Right renal cortex interstitium (tissue), 3 donors: ENCODE measurements at regions not wholly inside any gene's neighbourhood (a gene's known extent, or its start where the extent isn't known, plus 50 kb on each side); places are given as distances from the start of the nearest gene placed in this dataset.

ENCODE experiments used
- DNase-seq, 3 donors: peaks; one replicate each; pipeline ENCODE4 v3.0.0-alpha.2; 2013; ENCODE audit warnings: low read depth in 3 of 3, low spot score in 2 of 3

GRCh38 chr5:106940301-106940846, 730.4 kb downstream of the EFNA5 start:
- no peak for DNase-seq

GRCh38 chr5:106923409-106923808, 747.3 kb downstream of the EFNA5 start:
- no peak for DNase-seq

- no peak for DNase-seq
Measured at GRCh38 chr5:106921567-106921966, 749.2 kb downstream of the EFNA5 start.

GRCh38 chr5:106910486-106910885, 760.3 kb downstream of the EFNA5 start:
- DNase-seq = no peak

GRCh38 chr5:106909716-106910115, 761.0 kb downstream of the EFNA5 start:
- no peak for DNase-seq

GRCh38 chr5:106907979-106908378, 762.8 kb downstream of the EFNA5 start:
- DNase-seq = no peak

GRCh38 chr5:106906199-106906598, 764.5 kb downstream of the EFNA5 start:
- no peak for DNase-seq

- no peak for DNase-seq
Measured at GRCh38 chr5:106894964-106895363, 775.8 kb downstream of the EFNA5 start.

- DNase-seq = no peak
Measured at GRCh38 chr5:106882035-106882434, 788.7 kb downstream of the EFNA5 start.

GRCh38 chr5:106880656-106881055, 790.1 kb downstream of the EFNA5 start:
- no peak for DNase-seq

- no peak for DNase-seq
Measured at GRCh38 chr5:106877881-106878280, 792.9 kb downstream of the EFNA5 start.

- no peak for DNase-seq
Measured at GRCh38 chr5:106876665-106877194, 794.0 kb downstream of the EFNA5 start.

GRCh38 chr5:106876298-106876622, 794.5 kb downstream of the EFNA5 start:
- no peak for DNase-seq

GRCh38 chr5:106875591-106876297, 795.0 kb downstream of the EFNA5 start:
- no peak for DNase-seq

GRCh38 chr5:106874974-106875373, 795.8 kb downstream of the EFNA5 start:
- no peak for DNase-seq

- DNase-seq = no peak
Measured at GRCh38 chr5:106874531-106874930, 796.2 kb downstream of the EFNA5 start.

GRCh38 chr5:106873568-106873967, 797.2 kb downstream of the EFNA5 start:
- no peak for DNase-seq

- no peak for DNase-seq
Measured at GRCh38 chr5:106865279-106865678, 805.5 kb downstream of the EFNA5 start.

GRCh38 chr5:106862450-106863193, 808.1 kb downstream of the EFNA5 start:
- DNase-seq = no peak

GRCh38 chr5:106860398-106861044, 810.2 kb downstream of the EFNA5 start:
- DNase-seq = no peak

- no peak for DNase-seq
Measured at GRCh38 chr5:106858616-106859015, 812.1 kb downstream of the EFNA5 start.
